ENCODE measurements at regions not wholly inside any gene's neighbourhood (a gene's known extent, or its start where the extent isn't known, plus 50 kb on each side); places are given as distances from the start of the nearest gene placed in this dataset.

GRCh38 chr9:105146677-105147076 lies 97.8 kb upstream of the SLC44A1 start:
- no peak for DNase-seq (ENCODE audit: low spot score)

- DNase-seq (ENCODE audit: low spot score), result no peak
Measured at GRCh38 chr9:105147110-105147871, 97.2 kb upstream of the SLC44A1 start.

GRCh38 chr9:105148328-105149006 lies 96.0 kb upstream of the SLC44A1 start:
- no peak for DNase-seq (ENCODE audit: low spot score)

GRCh38 chr9:105150991-105151685 lies 93.3 kb upstream of the SLC44A1 start:
- no peak for DNase-seq (ENCODE audit: low spot score)

GRCh38 chr9:105151686-105151995 lies 92.8 kb upstream of the SLC44A1 start:
- DNase-seq (ENCODE audit: low spot score), result no peak

GRCh38 chr9:105154723-105155191 lies 89.7 kb upstream of the SLC44A1 start:
- DNase-seq (ENCODE audit: low spot score), result no peak

GRCh38 chr9:105157171-105157583 lies 87.3 kb upstream of the SLC44A1 start:
- DNase-seq (ENCODE audit: low spot score), result peak; percentile 28

GRCh38 chr9:105158020-105158419 lies 86.4 kb upstream of the SLC44A1 start:
- DNase-seq (ENCODE audit: low spot score), result no peak

GRCh38 chr9:105158898-105159297 lies 85.6 kb upstream of the SLC44A1 start:
- no peak for DNase-seq (ENCODE audit: low spot score)

GRCh38 chr9:105168870-105169319 lies 75.6 kb upstream of the SLC44A1 start:
- no peak for DNase-seq (ENCODE audit: low spot score)

GRCh38 chr9:105171076-105171475 lies 73.4 kb upstream of the SLC44A1 start:
- DNase-seq (ENCODE audit: low spot score), result no peak

- DNase-seq (ENCODE audit: low spot score), result no peak
Measured at GRCh38 chr9:105171589-105171988, 72.9 kb upstream of the SLC44A1 start.

GRCh38 chr9:105172436-105172835 lies 72.0 kb upstream of the SLC44A1 start:
- no peak for DNase-seq (ENCODE audit: low spot score)

GRCh38 chr9:105173306-105173705 lies 71.1 kb upstream of the SLC44A1 start:
- no peak for DNase-seq (ENCODE audit: low spot score)

- DNase-seq (ENCODE audit: low spot score), result no peak
Measured at GRCh38 chr9:105173826-105174225, 70.6 kb upstream of the SLC44A1 start.

- DNase-seq (ENCODE audit: low spot score), result no peak
Measured at GRCh38 chr9:105176194-105176593, 68.3 kb upstream of the SLC44A1 start.

- DNase-seq (ENCODE audit: low spot score), result no peak
Measured at GRCh38 chr9:105178076-105178475, 66.4 kb upstream of the SLC44A1 start.

GRCh38 chr9:105187781-105188180 lies 56.7 kb upstream of the SLC44A1 start:
- no peak for DNase-seq (ENCODE audit: low spot score)

GRCh38 chr9:105188746-105189145 lies 55.7 kb upstream of the SLC44A1 start:
- no peak for DNase-seq (ENCODE audit: low spot score)

GRCh38 chr9:105191508-105192121 lies 52.8 kb upstream of the SLC44A1 start:
- no peak for DNase-seq (ENCODE audit: low spot score)

GRCh38 chr9:105193560-105193959 lies 50.9 kb upstream of the SLC44A1 start:
- no peak for DNase-seq (ENCODE audit: low spot score)

GRCh38 chr9:105194234-105194633 lies 50.2 kb upstream of the SLC44A1 start:
- no peak for DNase-seq (ENCODE audit: low spot score)
